ENCODE measurements at regions not wholly inside any gene's neighbourhood (a gene's known extent, or its start where the extent isn't known, plus 50 kb on each side); places are given as distances from the start of the nearest gene placed in this dataset.

DNA sequence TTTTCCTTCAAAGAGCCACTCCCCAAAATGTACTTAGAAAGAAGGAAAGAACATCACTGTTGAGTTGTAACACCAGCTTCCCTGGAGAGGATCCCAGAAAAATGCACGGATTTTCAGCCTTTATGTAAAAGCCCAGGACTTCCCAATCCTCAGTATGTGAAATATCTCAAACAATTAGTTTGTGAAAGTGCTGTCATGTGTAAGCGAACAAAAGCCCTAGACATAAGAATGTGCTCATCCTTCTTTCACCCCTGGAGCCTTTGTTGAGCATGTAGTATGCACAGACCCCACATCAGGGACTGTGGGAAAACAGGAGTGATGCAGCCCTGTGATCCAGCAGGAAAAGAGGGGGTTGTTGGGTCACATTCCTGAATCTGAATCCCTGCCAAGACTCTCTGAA lies 441.4 kb upstream of the ZNF507 start:
- DNase-seq, result no peak

DNA sequence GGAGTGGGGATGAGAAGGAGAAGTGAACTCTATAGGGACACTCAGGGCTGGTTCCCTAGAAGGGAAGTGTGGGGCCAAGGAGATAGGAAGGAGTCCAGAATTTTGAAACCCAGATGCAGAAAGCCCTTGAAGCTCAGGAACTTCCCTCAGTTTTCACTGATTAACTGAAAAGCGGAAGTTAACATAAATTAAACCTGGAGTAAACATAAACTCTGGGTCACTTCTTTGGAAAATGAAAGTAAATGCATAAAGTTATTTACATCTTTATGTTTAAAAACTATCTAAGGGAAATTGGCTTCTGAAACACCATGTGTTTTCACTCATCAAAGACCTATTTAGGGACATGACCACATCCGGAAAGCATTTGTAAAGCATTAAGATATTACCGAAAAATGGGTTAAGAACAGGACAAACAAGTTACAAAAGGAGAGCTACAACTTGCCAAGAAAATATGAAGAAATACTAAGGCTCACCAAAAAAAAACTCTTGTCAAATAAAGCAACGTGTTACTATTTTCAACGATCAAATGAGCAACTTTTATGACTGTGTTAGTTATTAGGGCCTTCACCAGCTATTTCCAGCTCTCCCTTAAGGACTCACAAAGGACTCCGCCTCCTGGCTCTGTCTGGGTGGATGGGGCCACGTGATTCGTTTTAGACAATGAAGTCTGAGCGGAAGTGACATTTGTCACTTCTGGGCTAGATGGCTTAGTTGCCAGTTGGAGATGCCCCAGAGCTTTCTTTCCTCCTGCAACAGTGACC lies 439.1 kb upstream of the ZNF507 start:
- no peak for DNase-seq

DNA sequence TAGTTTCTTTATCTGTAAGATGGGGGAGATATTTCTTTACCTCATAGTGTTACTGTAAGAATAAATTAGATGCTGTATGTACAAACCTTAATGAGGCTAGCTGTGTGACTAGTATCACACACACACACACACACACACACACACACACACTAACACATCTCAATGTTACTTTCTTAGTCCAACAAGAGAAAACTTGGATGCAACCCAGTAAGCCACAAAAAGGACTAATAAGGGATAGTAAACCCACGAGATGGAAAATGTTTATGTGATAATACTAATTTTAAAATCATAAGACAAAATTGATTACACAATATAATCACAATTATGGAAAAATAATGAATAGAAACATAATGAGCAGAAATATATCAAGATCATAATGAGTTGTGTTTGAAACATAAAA lies 437.7 kb upstream of the ZNF507 start:
- no peak for DNase-seq

DNA sequence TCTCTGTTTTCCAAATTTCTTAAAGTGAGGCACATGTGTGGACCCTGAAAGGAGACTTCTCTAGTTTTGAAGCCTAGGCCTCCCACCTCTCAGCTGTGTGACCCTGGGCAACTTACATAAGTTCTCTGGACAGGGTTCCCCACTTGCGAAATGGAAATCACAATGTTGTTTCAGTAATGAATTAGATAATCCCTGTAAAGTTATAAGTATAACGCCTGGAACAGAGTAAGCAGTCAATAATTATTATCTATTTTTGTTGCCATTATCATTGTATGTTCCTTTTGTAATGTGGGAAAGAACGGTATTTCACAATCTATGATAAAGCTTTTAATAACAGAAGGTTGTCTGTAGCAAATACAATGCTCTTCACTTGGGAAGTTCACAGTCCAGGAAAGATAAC lies 437.3 kb upstream of the ZNF507 start:
- no peak for DNase-seq

DNA sequence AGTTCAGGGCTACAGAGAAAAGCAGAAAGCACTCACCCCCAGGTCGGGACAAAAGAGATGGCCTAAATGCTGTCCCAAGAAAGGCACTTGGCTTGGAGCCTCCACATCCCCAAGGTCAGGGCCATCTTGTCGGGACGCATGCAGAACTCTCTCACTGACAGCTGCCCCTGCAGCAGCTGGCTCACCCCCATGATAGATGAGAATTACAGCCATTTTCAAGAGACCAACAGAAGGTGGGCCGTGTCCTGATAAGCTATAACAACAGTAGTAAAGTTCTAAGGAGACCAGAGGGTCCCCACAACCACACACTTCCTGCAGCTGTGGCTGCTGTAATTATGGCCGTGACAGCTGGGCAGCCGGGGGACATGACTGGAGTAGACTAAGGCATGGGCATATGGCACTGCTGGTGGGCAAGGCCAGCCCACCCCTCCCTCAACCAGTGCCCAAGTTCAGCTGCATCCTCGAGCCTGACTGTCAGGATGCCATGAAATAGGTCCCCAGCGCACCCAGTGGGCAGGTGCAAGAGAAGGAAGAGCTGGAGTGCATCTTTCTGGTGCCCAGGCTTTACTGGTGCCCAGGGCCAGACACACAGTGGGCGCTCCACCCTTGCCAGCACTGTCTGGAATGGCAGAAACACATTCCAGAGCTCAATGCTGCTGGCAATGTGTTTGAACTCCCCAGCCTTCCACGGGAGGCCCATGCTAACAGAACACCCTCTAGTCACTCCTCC lies 436.7 kb upstream of the ZNF507 start:
- no peak for DNase-seq

DNA sequence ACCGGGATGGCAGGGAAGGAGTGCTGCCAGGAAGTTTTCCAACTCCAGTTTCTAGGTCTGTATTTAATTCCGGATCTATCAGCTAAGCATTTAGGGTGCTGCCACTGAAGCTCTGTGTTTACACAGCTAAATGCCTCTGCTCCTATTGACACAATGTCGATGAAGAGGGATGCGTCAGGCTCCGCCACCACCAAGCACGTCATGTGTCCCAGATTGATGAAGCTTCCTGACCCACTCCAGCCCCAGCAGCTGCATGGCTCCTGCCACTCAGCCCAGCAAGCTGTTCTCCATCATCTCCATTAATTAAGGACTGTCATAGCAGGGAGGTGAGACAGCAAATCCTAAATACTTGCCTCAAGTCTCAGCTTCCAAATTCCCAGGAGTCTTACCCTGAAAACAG lies 435.2 kb upstream of the ZNF507 start:
- no peak for DNase-seq

DNA sequence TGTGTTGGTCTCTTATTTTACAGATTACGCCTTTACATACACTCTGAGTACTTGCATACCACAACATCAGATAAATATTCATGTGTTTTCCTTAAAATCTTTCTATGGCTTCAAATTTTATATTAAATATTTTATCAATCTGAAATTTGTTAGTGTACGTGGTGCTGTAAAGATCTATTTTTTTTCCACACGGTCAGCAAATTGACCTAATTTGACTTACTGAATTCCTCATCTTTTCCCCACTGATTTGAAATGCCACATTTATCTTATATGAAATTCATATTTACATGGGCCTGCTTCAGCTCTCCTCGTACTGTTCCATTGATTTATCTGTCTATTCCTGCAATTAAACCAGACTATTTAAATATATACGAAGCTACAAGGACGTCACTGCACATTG lies 433.8 kb upstream of the ZNF507 start:
- DNase-seq, result no peak

DNA sequence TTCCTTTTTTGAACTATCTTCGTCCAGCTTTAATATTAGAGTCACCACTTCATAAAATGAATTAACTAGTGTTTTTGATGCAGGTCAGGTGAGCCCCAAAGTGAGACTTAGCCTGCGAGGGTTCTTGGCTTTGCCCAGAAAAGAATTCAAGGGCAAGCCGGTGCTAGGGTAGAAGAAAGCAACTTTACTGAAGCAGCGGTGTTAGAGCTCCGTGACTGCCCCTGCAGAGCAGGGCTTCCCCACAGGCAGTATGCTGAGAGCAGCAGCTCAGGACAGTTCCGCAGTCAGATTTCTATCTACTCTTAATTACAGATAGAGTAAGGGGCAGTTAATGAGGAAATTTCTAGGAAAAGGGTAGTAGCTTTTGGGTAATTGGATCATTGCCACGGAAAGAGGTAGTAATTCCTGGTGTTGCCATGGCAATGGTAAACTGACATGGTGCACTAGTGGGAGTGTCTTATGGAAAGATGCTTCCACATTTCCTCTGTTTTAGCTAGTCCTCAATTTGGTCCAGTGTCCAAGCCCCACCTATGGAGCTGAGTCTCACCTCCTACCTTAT lies 432.2 kb upstream of the ZNF507 start:
- DNase-seq, result no peak

DNA sequence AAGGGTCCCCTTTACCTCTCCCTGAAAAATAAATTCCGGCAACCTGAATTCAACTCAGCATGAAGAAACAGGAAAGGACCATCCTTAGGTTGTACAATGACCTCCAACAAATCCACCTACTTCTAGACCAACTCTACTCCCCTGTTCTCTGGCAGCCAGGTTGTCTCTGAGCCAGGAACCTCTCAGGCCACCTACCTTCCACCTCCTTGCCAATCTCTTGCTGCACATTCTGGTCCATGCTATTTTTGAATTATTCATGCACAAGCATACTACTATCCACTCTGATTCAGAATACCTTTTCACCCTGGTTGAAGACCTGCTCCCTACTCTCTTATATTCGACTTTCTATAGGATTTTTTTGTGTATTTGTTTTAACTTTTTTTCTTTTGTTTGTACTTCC lies 415.0 kb upstream of the ZNF507 start:
- DNase-seq, result no peak

DNA sequence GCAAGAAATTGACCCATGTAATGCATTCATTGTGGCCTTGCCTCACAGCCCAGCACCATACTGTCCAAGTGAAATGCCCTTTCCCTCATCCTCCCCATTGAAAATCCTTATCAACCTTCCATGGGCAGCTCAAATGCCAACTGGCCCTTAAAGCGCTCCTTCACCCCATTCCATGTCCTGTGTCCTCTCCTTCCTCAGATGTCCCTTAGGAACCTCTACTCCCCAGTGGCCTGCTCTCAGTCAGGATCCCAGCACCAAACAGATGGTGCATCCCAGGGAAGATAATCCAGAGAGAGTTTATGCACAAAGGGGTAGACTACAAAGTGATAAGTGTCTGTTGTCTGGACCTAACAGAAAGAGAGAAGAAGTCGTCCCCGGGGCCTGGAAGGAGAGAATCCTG lies 407.4 kb upstream of the ZNF507 start:
- DNase-seq, result no peak

DNA sequence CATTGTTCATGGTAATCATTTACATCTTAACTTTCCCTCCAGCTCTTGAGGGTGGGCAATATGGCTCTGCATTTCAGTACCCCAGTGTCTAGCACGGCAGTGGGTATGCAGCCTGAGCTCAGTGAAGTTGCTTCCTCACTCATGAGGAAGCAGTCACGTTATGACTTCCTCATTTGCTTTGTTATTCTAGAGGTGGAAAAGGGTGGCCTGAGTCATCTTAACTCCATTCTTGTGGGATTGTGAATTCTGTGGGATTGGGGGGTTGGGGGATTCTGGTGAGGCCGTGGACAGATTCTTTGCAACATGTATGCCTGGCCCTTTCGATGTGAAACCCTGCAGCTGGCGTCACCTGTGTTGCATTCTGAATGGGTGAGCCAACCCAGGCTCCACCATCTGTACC lies 406.7 kb upstream of the ZNF507 start:
- no peak for DNase-seq

DNA sequence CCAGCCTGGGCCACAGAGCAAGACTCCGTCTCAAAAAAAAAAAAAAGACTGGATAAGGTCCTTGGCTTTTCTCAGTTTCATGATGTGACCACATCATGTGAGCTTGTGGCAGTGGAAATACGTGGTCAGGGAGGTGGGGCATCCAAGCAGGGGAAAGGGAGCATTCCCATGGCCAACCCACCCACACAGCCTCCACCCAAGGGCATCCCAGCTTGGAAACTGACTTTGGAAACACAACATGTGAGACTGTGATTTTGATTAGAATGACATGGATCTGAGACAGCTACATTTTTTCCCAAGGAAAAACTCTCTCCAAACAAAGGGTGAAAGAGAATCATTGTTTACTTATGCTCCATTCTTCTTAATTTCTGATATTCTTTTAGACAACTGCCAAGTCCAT lies 405.0 kb upstream of the ZNF507 start:
- DNase-seq, result no peak

DNA sequence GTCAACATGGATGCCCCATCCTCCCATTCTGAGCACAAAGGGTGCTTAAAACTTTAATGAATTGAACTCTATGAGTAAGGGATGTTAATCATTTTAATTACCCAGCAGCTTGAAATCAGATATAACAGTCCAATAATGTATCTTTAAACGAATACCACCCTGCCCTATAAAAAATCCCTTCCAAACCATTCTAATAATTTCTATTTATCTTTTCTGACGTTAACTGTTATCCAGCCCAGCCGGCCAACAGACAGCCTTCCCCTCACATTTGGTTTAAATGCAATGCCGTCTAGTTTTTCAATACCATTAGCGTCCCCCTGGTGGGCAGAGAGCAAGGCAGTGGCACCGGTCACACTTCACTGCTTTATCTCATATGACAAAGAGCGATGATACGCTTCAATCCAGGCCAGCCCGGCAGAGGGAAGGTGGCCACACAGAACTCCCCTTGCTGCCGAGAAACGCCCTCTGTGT lies 402.2 kb upstream of the ZNF507 start:
- no peak for DNase-seq

DNA sequence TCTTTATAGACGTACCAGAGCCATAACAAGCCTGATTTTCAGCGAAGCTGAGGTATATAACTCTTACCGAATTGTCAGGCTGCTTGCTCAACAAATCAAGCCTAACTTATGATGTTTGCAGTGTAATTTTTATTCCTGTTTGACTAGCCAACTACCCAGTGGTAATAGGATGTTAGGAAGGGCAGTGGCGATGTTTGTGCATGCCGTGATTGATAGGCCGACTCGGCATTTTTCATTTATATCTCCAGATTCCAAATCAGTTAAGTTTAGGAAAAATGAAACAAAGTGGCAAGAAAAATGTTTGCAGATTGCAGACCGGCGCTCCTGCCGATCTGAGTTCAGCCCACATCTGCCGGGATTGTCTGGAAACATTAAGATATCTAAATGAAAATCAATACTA lies 401.6 kb upstream of the ZNF507 start:
- DNase-seq, result no peak

DNA sequence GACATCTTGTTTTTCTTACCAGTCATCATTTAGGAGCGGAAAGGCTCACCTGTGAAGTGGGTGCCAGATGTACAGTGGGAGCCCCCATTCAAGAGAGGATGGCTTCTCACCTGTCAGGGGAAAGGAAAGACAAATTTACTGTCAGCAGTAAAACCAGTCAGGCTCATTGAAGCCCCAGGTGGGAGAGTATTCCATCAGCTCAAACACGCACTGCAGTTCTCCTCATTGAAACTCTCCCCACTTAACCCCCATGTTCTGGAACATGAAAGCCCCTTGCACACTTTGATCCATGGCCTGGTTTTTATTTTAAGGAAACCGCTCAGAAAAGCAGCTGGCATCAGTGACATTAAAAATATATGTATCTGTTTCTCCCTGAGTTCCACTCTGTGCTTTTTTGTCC lies 401.1 kb upstream of the ZNF507 start:
- DNase-seq, result no peak

DNA sequence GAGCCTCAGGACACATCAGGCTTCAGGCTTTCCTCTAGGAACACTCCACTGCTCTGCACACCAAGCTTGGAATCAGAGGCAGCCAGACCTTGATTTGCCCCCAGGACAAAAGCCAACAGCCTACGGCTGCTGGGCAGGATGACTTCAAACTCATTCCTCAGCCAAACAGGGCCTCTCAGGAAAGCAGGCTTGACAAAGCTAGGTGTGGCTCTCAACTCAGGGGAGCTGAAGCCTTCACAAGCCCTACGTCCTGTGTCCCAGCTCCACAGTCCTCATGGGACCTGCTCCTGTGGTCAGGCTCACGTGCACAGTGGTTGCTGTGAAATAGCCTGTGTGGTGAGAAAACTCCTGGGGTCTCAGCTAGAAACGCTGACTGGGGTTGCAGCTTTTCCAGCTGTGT lies 398.9 kb upstream of the ZNF507 start:
- no peak for DNase-seq

DNA sequence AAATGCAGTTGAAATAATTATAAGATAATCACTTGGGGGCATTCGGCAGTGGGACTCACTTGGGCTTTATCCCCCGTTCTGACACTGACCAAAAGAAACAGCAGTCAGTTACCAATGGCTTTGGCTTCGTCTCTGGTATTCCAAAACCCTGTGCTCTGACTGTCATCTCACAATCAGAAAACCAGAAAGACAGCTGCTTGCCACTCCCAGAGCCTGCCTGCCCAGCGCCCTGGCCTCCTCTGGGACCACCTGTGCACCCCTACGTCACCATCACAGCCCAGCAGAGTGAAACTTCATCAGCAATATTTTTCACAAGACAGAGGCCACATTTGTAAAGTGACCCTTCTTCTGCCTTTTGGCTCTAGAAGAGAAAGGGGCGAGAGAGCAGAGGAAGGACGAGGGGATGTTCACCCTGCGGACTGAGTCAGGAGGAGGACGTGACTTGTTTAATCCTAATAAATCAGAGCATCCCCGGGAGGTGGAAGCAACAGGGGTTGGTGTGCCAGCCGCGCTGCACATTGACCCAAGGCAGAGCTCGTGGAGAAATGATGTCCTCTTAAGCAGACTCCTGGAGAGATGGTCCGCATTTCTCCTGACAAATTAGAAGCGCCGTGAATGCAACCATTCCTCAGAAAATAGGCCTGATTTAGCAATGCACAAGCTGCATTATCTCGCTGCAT lies 397.8 kb upstream of the ZNF507 start:
- DNase-seq, result no peak

DNA sequence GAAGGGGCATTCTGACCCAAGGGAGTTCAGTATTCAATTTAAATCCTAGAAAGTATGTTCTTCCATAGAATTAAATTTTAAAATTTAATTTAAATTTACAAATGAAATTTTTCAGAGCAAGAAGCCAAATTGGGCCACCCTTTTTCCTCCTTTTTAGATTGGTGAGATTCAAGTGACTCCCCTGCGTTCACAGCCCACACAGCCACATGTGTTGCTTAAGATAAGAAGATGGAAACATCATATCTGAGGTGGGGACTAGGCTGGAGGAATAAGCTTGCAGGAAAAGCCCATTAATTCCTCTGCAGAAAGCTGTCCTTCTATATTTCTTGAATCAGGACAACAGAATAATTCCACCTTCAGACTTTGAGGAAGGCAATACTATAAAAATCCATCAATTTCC lies 392.7 kb upstream of the ZNF507 start:
- no peak for DNase-seq

DNA sequence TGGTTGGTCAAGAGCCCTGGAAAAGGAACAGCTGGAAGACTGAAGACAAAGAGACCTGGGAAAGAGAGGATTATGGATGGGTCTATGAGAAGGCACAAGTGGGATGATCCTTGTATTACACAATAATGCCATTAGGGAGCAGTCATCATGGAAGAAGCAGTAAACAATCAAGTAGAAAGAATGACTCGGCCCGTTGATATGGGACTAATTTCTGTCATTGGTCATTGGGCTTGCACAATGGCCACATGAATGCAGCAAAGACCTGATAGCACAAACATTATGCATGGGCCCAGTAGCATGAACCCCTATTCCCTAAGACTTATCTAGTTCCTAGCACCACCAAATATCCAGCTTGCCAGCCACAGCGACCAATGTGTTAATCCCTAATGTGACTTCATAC lies 390.3 kb upstream of the ZNF507 start:
- no peak for DNase-seq

DNA sequence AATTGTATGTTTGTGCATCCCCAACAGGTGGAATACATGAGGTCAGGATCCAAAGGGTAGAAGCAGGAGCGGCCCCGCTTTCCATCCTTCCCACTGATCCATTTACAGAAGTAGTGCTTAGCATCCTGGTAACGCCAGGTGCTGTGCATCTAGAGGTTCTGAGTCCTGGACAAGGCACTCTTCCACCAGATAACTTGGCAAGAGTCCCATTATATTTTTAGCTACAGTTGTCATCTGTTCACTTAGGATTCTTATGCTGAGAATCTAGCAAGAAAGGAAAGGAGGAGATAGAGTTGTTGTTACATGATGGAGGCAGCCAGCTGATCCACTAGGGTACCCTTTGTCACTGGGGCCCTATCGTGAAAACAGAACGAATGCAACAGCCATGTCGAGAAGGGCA lies 389.5 kb upstream of the ZNF507 start:
- no peak for DNase-seq

DNA sequence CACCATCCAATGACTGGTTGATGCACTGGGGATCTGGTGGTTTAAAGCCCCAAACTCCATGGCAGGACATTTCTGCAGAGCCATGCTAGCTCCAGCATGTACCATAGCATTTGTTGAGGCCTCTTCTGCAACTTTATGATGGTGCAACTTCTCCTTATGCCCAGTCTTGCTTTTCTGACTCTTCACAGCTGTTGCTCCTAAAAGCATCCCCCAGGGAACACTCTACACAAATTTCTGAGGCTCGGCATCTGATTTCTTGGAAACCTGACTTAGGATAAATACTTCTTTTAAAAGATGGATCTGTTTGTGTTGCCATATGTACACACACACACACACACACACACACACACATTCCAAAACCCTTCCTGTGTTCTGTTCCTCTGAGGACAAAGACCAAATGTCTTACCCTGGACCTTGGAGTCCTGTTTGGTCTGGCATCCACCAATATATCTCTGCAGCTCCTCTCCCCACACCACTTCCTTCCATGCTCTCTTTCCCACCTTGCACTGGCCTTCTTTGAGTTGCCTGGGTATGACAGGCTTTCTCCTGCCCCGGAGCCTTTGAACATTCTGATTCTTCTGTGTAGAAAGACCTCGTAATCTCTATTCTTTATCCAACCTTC lies 388.5 kb upstream of the ZNF507 start:
- DNase-seq, result no peak

DNA sequence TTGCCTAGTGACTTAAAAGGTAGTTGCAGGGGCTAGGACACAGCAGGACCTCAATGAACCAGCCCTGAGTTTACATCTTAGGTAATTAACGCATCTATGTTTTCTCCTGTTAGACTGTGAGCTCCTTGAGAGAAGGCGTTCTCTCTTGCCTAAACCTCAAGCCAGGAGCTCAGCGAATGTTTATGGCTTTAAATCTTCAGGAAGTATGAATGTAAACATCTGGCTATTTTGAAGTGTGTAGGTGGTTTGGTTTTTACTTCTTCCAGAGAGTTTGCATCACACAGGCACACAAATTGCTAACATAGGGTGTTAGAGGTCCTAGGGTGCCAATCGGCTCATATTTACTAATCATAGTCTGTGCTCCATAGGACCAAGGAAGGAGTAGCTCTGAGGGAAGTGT lies 387.7 kb upstream of the ZNF507 start:
- no peak for DNase-seq

DNA sequence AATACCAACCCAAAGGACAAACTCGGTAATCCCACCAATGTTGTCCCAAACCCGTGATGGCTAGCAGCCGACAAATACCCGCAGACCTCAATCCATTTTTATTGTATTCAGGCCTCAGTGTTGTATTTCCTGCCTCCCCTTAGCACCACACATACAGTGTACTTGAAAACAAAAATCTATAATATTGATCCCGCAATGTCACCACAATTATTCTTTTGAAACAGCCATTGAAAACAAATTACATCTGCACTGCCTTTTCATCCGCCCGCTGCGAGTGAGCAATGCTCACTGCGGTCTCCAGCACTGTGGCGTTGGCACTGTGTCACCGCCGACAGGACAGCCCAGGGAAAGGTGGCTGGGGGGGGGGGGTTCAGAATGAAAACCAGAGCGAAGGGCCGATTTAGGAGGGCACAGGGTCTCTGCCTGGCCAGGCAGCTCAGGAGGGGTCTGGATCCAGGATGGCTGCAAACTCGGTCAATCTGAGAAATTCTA lies 385.8 kb upstream of the ZNF507 start:
- DNase-seq, result no peak
